ENCODE measurements at regions not wholly inside any gene's neighbourhood (a gene's known extent, or its start where the extent isn't known, plus 50 kb on each side); places are given as distances from the start of the nearest gene placed in this dataset.

- no peak for DNase-seq (ENCODE audit: extremely low read depth, low read depth)
- no peak for TF ChIP-seq CTCF (IDR thresholded peaks at IDR 0.05; ENCODE audit: low read depth, low read length, missing control alignments)
- H3K4me3 ChIP-seq (replicated peaks; ENCODE audit: low read depth, low read length): no peak overlapping the region
These were observed 403.4 kb upstream of the B3GAT1 start for GRCh38 chr11:134815404-134815803.

- DNase-seq (ENCODE audit: extremely low read depth, low read depth): no peak
- no peak for TF ChIP-seq CTCF (IDR thresholded peaks at IDR 0.05; ENCODE audit: low read depth, low read length, missing control alignments)
These were observed 396.0 kb upstream of the B3GAT1 start for GRCh38 chr11:134807997-134808396.

GRCh38 chr11:134802598-134802997 is 390.6 kb upstream of the B3GAT1 start:
- no peak for DNase-seq (ENCODE audit: extremely low read depth, low read depth)
- H3K4me3 ChIP-seq (replicated peaks; ENCODE audit: low read depth, low read length): no peak overlapping the region
- TF ChIP-seq CTCF (IDR thresholded peaks at IDR 0.05; ENCODE audit: low read depth, low read length, missing control alignments): no peak

More at GRCh38 chr11:134807997-134808396, 396.0 kb upstream of the B3GAT1 start:
- H3K4me3 ChIP-seq (replicated peaks; ENCODE audit: low read depth, low read length): no peak overlapping the region

GRCh38 chr11:134802116-134802515 is 390.1 kb upstream of the B3GAT1 start:
- TF ChIP-seq CTCF (IDR thresholded peaks at IDR 0.05; ENCODE audit: low read depth, low read length, missing control alignments): no peak
- no peak for DNase-seq (ENCODE audit: extremely low read depth, low read depth)
- no peak overlapping the region for H3K4me3 ChIP-seq (replicated peaks; ENCODE audit: low read depth, low read length)

GRCh38 chr11:134801570-134801969 is 389.5 kb upstream of the B3GAT1 start:
- no peak for TF ChIP-seq CTCF (IDR thresholded peaks at IDR 0.05; ENCODE audit: low read depth, low read length, missing control alignments)
- no peak overlapping the region for H3K4me3 ChIP-seq (replicated peaks; ENCODE audit: low read depth, low read length)
- no peak for DNase-seq (ENCODE audit: extremely low read depth, low read depth)

GRCh38 chr11:134800826-134801225 is 388.8 kb upstream of the B3GAT1 start:
- DNase-seq (ENCODE audit: extremely low read depth, low read depth): no peak
- TF ChIP-seq CTCF (IDR thresholded peaks at IDR 0.05; ENCODE audit: low read depth, low read length, missing control alignments): no peak
- no peak overlapping the region for H3K4me3 ChIP-seq (replicated peaks; ENCODE audit: low read depth, low read length)

- no peak for DNase-seq (ENCODE audit: extremely low read depth, low read depth)
- TF ChIP-seq CTCF (IDR thresholded peaks at IDR 0.05; ENCODE audit: low read depth, low read length, missing control alignments): no peak
- H3K4me3 ChIP-seq (replicated peaks; ENCODE audit: low read depth, low read length): no peak overlapping the region
These were observed 388.1 kb upstream of the B3GAT1 start for GRCh38 chr11:134800130-134800529.

All from HFF-Myc (cell line).